ENCODE measurements at regions not wholly inside any gene's neighbourhood (a gene's known extent, or its start where the extent isn't known, plus 50 kb on each side); places are given as distances from the start of the nearest gene placed in this dataset.

DNA sequence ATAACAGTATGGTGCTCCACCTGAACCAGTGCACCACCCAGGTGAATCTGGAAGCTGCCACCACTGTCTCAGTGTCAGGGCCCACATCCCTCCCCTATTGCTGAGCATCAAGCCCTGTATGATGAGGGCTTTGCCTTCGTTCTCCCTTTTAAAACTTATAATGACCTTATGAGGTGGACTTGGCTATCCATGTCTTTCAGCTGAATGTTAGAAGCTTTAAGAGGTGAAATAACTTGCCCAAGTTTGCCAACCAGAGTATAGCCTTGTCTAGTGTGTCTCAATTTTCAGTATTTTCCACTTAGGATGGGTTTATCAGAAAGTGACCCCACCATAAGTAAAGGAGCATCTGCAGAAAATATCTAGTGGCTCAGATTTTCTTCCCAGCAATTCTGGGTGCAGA lies 87.8 kb downstream of the SHOX2 start:
- TF ChIP-seq, protein P1, sequence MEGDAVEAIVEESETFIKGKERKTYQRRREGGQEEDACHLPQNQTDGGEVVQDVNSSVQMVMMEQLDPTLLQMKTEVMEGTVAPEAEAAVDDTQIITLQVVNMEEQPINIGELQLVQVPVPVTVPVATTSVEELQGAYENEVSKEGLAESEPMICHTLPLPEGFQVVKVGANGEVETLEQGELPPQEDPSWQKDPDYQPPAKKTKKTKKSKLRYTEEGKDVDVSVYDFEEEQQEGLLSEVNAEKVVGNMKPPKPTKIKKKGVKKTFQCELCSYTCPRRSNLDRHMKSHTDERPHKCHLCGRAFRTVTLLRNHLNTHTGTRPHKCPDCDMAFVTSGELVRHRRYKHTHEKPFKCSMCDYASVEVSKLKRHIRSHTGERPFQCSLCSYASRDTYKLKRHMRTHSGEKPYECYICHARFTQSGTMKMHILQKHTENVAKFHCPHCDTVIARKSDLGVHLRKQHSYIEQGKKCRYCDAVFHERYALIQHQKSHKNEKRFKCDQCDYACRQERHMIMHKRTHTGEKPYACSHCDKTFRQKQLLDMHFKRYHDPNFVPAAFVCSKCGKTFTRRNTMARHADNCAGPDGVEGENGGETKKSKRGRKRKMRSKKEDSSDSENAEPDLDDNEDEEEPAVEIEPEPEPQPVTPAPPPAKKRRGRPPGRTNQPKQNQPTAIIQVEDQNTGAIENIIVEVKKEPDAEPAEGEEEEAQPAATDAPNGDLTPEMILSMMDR (IDR thresholded peaks at IDR 0.05) = no peak
- no peak for TF ChIP-seq POLR2A (IDR thresholded peaks at IDR 0.05)
- no peak for TF ChIP-seq EP300 (IDR thresholded peaks at IDR 0.05)

All from gastroesophageal sphincter (tissue), 3 donors.